ENCODE measurements at regions not wholly inside any gene's neighbourhood (a gene's known extent, or its start where the extent isn't known, plus 50 kb on each side); places are given as distances from the start of the nearest gene placed in this dataset.

- Histone ChIP-seq H3K27me3 (no peaks in the 10 kb centered on the region), H3K4me3 (no peak overlapping the region), H3K9me3 (no peaks in the 10 kb centered on the region), H3K27ac (no peak overlapping the region), H3K36me3 (no peaks in the 10 kb centered on the region), H3K4me1 (no peaks in the 10 kb centered on the region)
- no peak for TF ChIP-seq POLR2A (IDR thresholded peaks at IDR 0.05)
- TF ChIP-seq, protein P1, sequence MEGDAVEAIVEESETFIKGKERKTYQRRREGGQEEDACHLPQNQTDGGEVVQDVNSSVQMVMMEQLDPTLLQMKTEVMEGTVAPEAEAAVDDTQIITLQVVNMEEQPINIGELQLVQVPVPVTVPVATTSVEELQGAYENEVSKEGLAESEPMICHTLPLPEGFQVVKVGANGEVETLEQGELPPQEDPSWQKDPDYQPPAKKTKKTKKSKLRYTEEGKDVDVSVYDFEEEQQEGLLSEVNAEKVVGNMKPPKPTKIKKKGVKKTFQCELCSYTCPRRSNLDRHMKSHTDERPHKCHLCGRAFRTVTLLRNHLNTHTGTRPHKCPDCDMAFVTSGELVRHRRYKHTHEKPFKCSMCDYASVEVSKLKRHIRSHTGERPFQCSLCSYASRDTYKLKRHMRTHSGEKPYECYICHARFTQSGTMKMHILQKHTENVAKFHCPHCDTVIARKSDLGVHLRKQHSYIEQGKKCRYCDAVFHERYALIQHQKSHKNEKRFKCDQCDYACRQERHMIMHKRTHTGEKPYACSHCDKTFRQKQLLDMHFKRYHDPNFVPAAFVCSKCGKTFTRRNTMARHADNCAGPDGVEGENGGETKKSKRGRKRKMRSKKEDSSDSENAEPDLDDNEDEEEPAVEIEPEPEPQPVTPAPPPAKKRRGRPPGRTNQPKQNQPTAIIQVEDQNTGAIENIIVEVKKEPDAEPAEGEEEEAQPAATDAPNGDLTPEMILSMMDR (IDR thresholded peaks at IDR 0.05): no peak
- DNase-seq (no peak), ATAC-seq (no peak)
- intact Hi-C loops (cut with DNase I): no loop called here
Observed at GRCh38 chr13:89577301-89577700, 1770.2 kb upstream of the MIR17HG start.

DNA sequence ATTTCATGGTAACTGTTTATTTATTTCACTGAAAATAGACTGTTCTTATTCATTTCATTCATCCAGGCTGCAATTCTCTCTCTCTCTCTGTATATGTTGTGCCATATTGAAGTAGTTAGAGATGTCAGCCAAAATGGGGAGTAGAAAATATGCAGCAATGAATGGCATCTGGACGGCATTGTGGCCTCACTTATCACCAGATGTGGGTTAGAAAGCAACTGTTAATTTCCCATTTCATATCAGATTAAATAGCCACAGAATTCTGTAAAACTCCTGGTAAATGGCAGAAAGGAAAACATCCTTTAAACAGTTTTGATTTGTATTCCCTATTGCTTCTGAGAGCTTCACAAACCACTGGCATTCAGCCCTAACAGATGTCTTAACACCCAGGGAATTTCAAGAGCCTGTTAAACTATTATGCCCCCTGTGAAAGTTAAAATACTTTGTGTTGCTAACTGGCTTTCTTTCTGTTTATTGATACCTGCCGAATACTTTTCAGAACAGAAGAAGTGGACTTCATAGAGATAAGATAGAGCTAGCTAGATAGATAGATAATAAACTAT lies 1763.3 kb upstream of the MIR17HG start:
- Histone ChIP-seq H3K4me3 (no peak overlapping the region), H3K27ac (no peak overlapping the region), H3K27me3 (no peaks in the 10 kb centered on the region), H3K36me3 (no peaks in the 10 kb centered on the region), H3K4me1 (no peaks in the 10 kb centered on the region), H3K9me3 (no peaks in the 10 kb centered on the region)
- 37% methylated on average over 2 of the region's 2 CpGs for WGBS (ENCODE audit: insufficient coverage, low coverage, low lambda C conversion rate, missing lambda C conversion rate)
- TF ChIP-seq, protein P1 (IDR thresholded peaks at IDR 0.05): no peak
- no peak for TF ChIP-seq POLR2A (IDR thresholded peaks at IDR 0.05)
- intact Hi-C loops (cut with DNase I): no loop called here
- ATAC-seq: no peak
- no peak for DNase-seq

GRCh38 chr13:89602655-89603054 lies 1744.8 kb upstream of the MIR17HG start:
- H3K4me3 ChIP-seq: no peak overlapping the region
- 75% methylated on average over 3 of the region's 3 CpGs for WGBS (ENCODE audit: insufficient coverage, low coverage, low lambda C conversion rate, missing lambda C conversion rate)
- no peak for DNase-seq
- no peak for ATAC-seq
- no peak for TF ChIP-seq POLR2A (IDR thresholded peaks at IDR 0.05)
- TF ChIP-seq, protein P1 (IDR thresholded peaks at IDR 0.05): no peak
- H3K27me3 ChIP-seq: no peaks in the 10 kb centered on the region
- H3K4me1 ChIP-seq: no peaks in the 10 kb centered on the region
- intact Hi-C loops (cut with DNase I): no loop called here
- H3K27ac ChIP-seq: no peak overlapping the region
- no peaks in the 10 kb centered on the region for H3K9me3 ChIP-seq
- no peaks in the 10 kb centered on the region for H3K36me3 ChIP-seq

- ATAC-seq (no peak), DNase-seq (no peak)
- Histone ChIP-seq H3K9me3 (no peaks in the 10 kb centered on the region), H3K36me3 (no peaks in the 10 kb centered on the region), H3K4me3 (no peak overlapping the region), H3K4me1 (no peaks in the 10 kb centered on the region), H3K27me3 (no peaks in the 10 kb centered on the region), H3K27ac (no peak overlapping the region)
- WGBS (ENCODE audit: insufficient coverage, low coverage, low lambda C conversion rate, missing lambda C conversion rate): 60% methylated on average over 1 of the region's 1 CpG
- TF ChIP-seq, protein P1 (IDR thresholded peaks at IDR 0.05): no peak
- TF ChIP-seq POLR2A (IDR thresholded peaks at IDR 0.05): no peak
- intact Hi-C loops (cut with DNase I): no loop called here
Observed at GRCh38 chr13:89603187-89603586, 1744.3 kb upstream of the MIR17HG start.

DNA sequence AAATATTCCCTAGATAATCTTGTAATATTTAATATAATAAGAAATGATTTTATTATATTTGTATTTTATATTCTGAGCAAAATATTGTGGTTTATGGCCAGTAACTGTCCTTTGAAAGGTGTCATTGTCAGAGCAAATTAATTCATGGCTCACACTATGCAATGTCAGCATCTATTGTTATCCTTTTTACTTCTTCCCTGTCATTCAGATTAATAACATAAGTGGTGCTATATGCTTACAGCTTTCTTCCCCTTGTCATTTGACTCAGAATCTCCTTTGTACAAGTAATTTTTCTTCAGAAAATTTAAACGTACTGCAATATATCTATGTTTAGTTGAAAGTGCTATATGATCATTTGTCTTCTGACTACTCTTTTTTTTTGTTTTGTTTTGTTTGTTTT lies 1738.2 kb upstream of the MIR17HG start:
- H3K9me3 ChIP-seq: no peaks in the 10 kb centered on the region
- H3K27me3 ChIP-seq: no peaks in the 10 kb centered on the region
- H3K4me1 ChIP-seq: no peaks in the 10 kb centered on the region
- no peak for DNase-seq
- intact Hi-C loops (cut with DNase I): no loop called here
- ATAC-seq: no peak
- H3K27ac ChIP-seq: no peak overlapping the region
- 42% methylated on average over 1 of the region's 1 CpG for WGBS (ENCODE audit: insufficient coverage, low coverage, low lambda C conversion rate, missing lambda C conversion rate)
- no peak overlapping the region for H3K4me3 ChIP-seq
- TF ChIP-seq, protein P1 (IDR thresholded peaks at IDR 0.05): no peak
- TF ChIP-seq POLR2A (IDR thresholded peaks at IDR 0.05): no peak
- H3K36me3 ChIP-seq: no peaks in the 10 kb centered on the region
